HG03354 (cell line): ENCODE measurements at regions not wholly inside any gene's neighbourhood (a gene's known extent, or its start where the extent isn't known, plus 50 kb on each side); places are given as distances from the start of the nearest gene placed in this dataset.
"Not testable (repeated sequence)": the region's sequence is repeated elsewhere in the genome, so short reads cannot be mapped to it uniquely, and the experiment has no call there.

Source experiments
- ATAC-seq: cut with Tn5 transposase; IDR thresholded peaks from one replicate; pipeline ENCODE4 v1.9.1; 2021; ENCODE audit warnings: mild to moderate bottlenecking; ENCODE audit not compliant: unreplicated experiment, poor library complexity, severe bottlenecking

GRCh38 chr5:177941386-177941785, 54.7 kb downstream of the PROP1 start:
- ATAC-seq, result not testable (repeated sequence)

GRCh38 chr5:177939246-177940171, 56.5 kb downstream of the PROP1 start:
- ATAC-seq, result not testable (repeated sequence)

GRCh38 chr5:177938767-177939166, 57.3 kb downstream of the PROP1 start:
- not testable (repeated sequence) for ATAC-seq

- ATAC-seq, result not testable (repeated sequence)
These were observed 61.8 kb downstream of the PROP1 start for GRCh38 chr5:177934233-177934632.

DNA sequence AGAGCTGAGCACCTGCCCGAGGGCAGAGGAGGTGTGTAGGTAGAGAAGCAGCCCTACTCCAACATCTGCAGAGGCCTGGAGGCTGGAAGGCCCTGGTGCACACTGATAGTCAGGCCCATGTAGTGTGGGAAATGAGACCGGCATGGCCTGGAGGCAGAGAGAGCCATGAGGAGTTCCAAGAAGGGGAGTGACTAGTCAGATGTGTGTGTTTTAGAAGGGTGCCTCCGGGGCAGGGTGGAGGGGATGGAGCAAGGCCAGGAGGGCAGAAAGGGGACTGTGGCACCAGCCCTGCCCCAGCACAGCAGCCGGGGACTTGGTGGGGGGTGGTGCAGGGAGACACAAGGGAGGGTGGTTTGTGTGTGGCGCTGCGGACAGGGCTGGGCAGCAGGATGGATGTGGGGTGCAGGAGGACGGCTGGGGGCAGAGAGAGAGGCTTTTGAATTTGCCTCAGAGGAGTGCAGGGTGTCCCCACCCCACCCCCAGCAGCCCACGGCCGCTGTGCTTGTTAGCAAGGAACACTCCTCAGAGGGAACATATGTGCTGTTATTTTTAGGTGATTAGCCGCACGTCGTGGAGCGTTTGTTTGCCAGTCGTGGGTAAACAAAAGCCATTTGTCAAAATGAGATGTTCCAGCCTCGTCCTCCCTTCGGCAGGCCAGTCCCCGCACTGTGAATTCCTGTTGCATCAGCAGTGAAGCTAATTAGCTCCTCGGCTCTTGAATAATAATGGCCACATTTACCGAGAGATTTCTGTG, 65.6 kb downstream of the PROP1 start:
- ATAC-seq, result not testable (repeated sequence)

- not testable (repeated sequence) for ATAC-seq
These were observed 66.4 kb downstream of the PROP1 start for GRCh38 chr5:177929618-177930017.

DNA sequence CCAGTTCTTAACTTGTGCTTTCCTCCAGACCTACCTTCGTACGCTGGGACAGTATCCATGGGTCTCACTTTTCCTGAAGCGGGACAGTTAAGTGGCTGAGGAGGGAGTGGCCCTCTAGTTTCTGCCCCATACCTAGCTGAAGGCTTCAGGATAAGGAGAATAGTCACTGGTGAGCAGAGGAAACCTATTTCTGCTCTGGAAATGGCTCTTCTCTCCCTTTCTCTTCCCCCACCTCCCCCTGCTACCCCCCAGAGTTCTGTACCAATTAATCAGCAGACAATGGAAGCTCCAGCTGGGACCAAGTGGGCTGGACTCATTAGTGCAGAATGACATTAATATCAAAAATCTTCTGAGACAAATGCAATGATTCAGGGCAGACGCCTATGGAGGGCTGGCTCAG, 68.5 kb downstream of the PROP1 start:
- not testable (repeated sequence) for ATAC-seq

- not testable (repeated sequence) for ATAC-seq
These were observed 71.5 kb downstream of the PROP1 start for GRCh38 chr5:177924577-177924976.

DNA sequence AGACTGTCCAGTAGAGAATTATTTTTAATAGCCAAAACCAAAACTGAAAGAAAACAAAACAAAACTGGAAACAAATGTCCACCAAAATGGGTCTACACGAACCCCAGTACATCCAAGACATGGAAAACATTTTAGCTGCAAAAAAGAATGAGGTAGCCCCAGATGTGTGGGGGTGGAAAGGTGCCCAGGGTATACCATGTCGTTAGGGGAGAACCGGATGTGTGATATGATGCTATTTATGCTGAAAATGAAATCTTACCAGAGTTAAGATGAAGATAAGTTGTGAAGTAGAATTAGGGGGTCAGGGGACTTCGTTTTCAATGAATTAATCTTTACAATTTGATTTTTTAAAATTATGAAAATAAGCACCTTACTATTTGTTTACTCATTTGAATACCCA, 72.2 kb downstream of the PROP1 start:
- ATAC-seq, result not testable (repeated sequence)

GRCh38 chr5:177923189-177923588, 72.9 kb downstream of the PROP1 start:
- not testable (repeated sequence) for ATAC-seq

DNA sequence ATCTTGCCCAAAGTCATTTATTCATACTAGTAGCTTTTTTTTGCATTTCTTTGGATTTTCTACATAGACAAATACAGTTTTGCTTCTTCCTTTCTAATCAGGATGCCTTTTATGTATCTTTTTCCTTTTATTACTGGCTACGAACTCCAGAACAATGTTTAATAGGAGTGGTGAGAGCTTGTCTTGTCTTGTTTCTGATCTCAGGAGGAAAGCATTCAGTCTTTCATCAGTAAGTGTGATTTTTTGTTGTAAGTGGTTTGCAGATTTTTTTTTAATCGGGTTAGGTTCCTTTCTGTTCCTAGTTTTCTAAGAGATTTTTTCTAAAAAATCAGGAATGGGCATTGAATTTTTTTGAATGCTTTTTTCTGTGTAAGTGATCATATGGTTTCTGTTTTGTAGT, 86.8 kb downstream of the PROP1 start:
- not testable (repeated sequence) for ATAC-seq

- ATAC-seq, result not testable (repeated sequence)
These were observed 93.2 kb downstream of the PROP1 start for GRCh38 chr5:177902806-177903205.

DNA sequence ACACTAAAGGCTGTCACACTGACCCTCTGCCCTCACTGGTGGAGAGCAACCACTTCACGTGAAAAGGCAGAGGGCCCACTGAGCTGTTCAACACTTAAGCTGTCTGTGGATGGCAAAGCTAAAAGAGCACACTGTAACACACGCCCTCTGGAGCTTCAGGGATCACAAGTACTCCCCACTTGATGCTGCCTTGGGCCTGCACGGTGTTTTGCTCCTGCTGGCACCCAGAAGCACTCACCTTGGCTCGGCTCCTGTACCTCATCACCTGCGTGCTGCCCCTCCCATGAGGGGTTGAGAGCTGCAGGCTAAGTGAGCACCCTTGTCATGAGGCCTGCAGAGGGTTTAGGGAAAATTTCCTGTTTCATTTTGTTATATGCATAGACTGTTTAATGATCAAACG, 96.0 kb downstream of the PROP1 start:
- ATAC-seq, result not testable (repeated sequence)

DNA sequence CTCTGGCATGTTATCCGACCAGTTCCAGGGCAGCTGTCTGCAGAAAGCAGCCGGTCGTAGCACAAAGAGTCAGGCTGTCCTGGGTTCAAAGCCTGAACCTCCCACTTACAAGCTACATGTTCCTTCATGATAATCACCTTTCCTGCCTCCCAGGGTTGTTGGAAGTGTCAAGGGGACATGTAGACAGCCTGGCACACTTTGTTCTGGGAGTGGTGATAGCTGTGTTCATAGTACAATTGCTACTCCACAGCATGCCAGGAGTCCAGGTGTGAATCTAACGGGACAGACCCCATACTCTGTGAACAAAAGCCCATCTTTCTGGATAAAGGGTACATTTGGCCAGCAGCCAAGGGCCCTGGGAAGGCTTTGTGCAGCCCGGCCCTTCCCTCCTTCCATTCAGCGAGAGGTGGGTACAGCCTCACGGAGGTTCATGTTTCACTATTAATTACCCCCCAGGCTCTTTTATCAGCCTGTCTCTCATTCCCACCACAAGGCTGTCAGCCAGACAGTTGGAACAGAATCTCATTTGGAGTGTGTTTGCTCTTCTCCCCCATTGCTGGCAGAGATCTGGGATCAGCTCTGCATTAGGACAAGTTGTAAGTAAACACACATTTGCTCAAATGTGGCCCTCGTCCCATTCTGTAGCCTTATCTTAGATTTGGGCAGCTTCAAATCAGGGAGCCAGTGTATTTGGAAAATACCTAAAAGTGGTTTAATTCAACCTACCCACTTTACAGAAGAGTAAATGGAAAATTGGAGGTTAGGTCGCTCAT, 101.2 kb downstream of the PROP1 start:
- not testable (repeated sequence) for ATAC-seq

DNA sequence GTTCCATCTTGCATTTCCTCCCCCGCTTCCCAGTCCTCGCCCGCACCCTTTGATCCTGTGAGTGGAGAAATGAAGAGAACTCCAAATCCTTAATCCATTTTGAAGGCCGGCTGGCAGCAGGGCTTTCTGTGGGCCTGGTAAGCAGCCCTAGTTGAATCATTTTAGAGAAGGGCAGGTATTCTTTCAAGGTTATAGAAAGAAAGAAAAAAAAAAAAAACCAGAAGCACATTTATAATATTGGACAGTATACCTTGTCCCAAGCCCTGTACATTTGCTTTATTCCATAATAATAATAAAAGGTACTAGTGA, 103.7 kb downstream of the PROP1 start:
- ATAC-seq, result not testable (repeated sequence)

DNA sequence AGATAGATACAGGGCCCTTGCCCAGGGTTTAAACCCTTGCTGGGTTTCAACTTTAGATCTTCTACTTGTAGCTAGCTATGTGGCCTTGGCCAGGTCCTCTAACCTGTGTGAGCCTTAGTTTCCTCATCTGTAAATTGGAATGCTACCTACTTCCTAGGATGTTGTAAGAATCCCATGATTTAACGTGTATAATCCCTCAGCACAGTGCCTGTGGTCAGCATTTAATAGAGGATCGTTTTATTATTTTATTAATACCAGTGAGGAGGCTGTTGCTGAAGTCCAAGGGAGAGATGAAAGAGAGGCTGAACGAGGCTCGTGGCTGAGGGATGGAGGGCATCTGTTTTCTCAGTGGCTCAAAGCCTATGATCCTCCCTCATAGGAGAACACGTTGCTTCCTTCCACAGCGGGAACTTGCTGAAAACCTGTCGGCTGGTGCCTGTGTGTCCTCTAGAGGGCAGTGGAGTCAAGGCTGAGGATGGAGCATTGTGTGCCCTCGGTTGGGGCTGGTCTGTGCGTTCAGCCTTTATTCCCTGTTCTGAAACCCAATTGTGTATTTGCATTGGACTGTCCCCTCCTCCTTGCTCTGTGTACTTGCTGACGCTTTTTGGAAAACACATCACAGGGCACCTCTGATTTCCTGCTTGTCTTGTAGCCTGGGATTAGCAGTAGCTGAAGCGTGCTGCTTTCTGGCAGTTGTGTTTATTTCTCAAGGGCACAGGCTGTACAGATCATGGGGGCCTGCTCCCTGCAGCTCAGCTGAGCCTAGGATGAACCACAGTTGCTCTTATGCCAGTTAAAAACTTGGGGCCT, 104.3 kb downstream of the PROP1 start:
- ATAC-seq, result peak; percentile 84

GRCh38 chr5:177883295-177883694, 100.6 kb upstream of the FAM153A start:
- not testable (repeated sequence) for ATAC-seq

GRCh38 chr5:177875900-177876238, 93.2 kb upstream of the FAM153A start:
- ATAC-seq, result not testable (repeated sequence)
